ENCODE measurements at regions not wholly inside any gene's neighbourhood (a gene's known extent, or its start where the extent isn't known, plus 50 kb on each side); places are given as distances from the start of the nearest gene placed in this dataset.

- no peak for TF ChIP-seq CTCF (IDR thresholded peaks at IDR 0.05)
- no peak for TF ChIP-seq POLR2A (IDR thresholded peaks at IDR 0.05)
Observed at GRCh38 chr4:20487446-20487845, 212.8 kb upstream of the PACRGL start.
